Right atrium auricular region (tissue), 2 donors: ENCODE measurements at regions not wholly inside any gene's neighbourhood (a gene's known extent, or its start where the extent isn't known, plus 50 kb on each side); places are given as distances from the start of the nearest gene placed in this dataset.
A peak's percentile ranks its signal among the peaks of the same experiment; 100 is the strongest.

Experiments used
- DNase-seq: peaks from one replicate; pipeline ENCODE4 v3.0.0-alpha.2; 2019; ENCODE audit warnings: low spot score
- H3K27ac ChIP-seq, 2 donors: fragments of 200-600 bp; sonication (generic); 1 replicate in 1 of 2; 2 replicates in 1 of 2; pipeline ENCODE4 v1.5.1; 2016 to 2019
- H3K27me3 ChIP-seq, 2 donors: fragments of 200-600 bp; sonication (generic); one replicate each; pipeline versions ENCODE4 v1.5.1 to v1.6.0; 2017 to 2019
- H3K36me3 ChIP-seq: fragments of 200-600 bp; sonication (generic); one replicate; pipeline ENCODE4 v1.5.1; 2016
- H3K4me1 ChIP-seq, 2 donors: fragments of 200-600 bp; sonication (generic); one replicate each; pipeline versions ENCODE4 v1.5.1 to v1.6.0; 2017 to 2019
- H3K4me3 ChIP-seq, 2 donors: fragments of 200-600 bp; sonication (generic); 1 replicate in 1 of 2; 2 replicates in 1 of 2; pipeline ENCODE4 v1.5.1; 2017 to 2019; ENCODE audit warnings: mild to moderate bottlenecking in 1 of 2, moderate library complexity in 1 of 2
- H3K9me3 ChIP-seq, 2 donors: fragments of 200-600 bp; sonication (generic); one replicate each; pipeline ENCODE4 v1.5.1; 2019
- CTCF ChIP-seq, 2 donors: fragments of 200-600 bp; sonication (generic); IDR thresholded peaks; one replicate each; pipeline ENCODE4 v1.5.1; 2019; ENCODE audit warnings: antibody characterized with exemption in 2 of 2

- Histone ChIP-seq H3K27ac (no peak overlapping the region), H3K27me3 (no peaks in the 10 kb centered on the region), H3K4me3 (no peak overlapping the region), H3K9me3 (peaks cover 0 to 23% of the 10 kb centered on the region in 2 donors), H3K36me3 (no peaks in the 10 kb centered on the region), H3K4me1 (no peaks in the 10 kb centered on the region)
- no peak for DNase-seq
- TF ChIP-seq CTCF (IDR thresholded peaks at IDR 0.05): no peak
Measured at GRCh38 chr19:34017601-34018000, 154.7 kb upstream of the LSM14A start.

- Histone ChIP-seq H3K4me3 (no peak overlapping the region), H3K36me3 (no peaks in the 10 kb centered on the region), H3K9me3 (peaks cover 0 to 31% of the 10 kb centered on the region in 2 donors), H3K27ac (no peak overlapping the region), H3K27me3 (no peaks in the 10 kb centered on the region), H3K4me1 (no peaks in the 10 kb centered on the region)
- no peak for TF ChIP-seq CTCF (IDR thresholded peaks at IDR 0.05)
- DNase-seq: no peak
Measured at GRCh38 chr19:34018546-34018945, 153.8 kb upstream of the LSM14A start.

- H3K36me3 ChIP-seq: no peaks in the 10 kb centered on the region
- no peak for DNase-seq
- H3K4me1 ChIP-seq: no peaks in the 10 kb centered on the region
- no peak overlapping the region for H3K27ac ChIP-seq
- H3K4me3 ChIP-seq: no peak overlapping the region
- H3K9me3 ChIP-seq: peaks cover 4 to 22% of the 10 kb centered on the region in 2 donors
- no peak for TF ChIP-seq CTCF (IDR thresholded peaks at IDR 0.05)
- no peaks in the 10 kb centered on the region for H3K27me3 ChIP-seq
Measured at GRCh38 chr19:34023381-34023780, 148.9 kb upstream of the LSM14A start.

GRCh38 chr19:34033880-34034279 is 138.4 kb upstream of the LSM14A start:
- no peak for DNase-seq
- Histone ChIP-seq H3K9me3 (no peaks in the 10 kb centered on the region), H3K4me1 (no peaks in the 10 kb centered on the region), H3K4me3 (no peak overlapping the region), H3K27me3 (no peaks in the 10 kb centered on the region), H3K27ac (no peak overlapping the region), H3K36me3 (no peaks in the 10 kb centered on the region)
- TF ChIP-seq CTCF (IDR thresholded peaks at IDR 0.05): no peak

- no peak for TF ChIP-seq CTCF (IDR thresholded peaks at IDR 0.05)
- H3K36me3 ChIP-seq: no peaks in the 10 kb centered on the region
- H3K9me3 ChIP-seq: no peaks in the 10 kb centered on the region
- H3K4me3 ChIP-seq: no peak overlapping the region
- DNase-seq: no peak
- no peak overlapping the region for H3K27ac ChIP-seq
- no peaks in the 10 kb centered on the region for H3K4me1 ChIP-seq
- H3K27me3 ChIP-seq: no peaks in the 10 kb centered on the region
Measured at GRCh38 chr19:34034318-34034846, 137.9 kb upstream of the LSM14A start.

GRCh38 chr19:34041925-34042521 is 130.3 kb upstream of the LSM14A start:
- Histone ChIP-seq H3K4me3 (no peak overlapping the region), H3K27me3 (no peaks in the 10 kb centered on the region), H3K27ac (no peak overlapping the region), H3K9me3 (no peaks in the 10 kb centered on the region), H3K4me1 (no peaks in the 10 kb centered on the region), H3K36me3 (no peaks in the 10 kb centered on the region)
- DNase-seq: peak; percentile 82
- TF ChIP-seq CTCF (IDR thresholded peaks at IDR 0.05): peak; percentile 60 to 77
